ENCODE measurements at regions not wholly inside any gene's neighbourhood (a gene's known extent, or its start where the extent isn't known, plus 50 kb on each side); places are given as distances from the start of the nearest gene placed in this dataset.

DNA sequence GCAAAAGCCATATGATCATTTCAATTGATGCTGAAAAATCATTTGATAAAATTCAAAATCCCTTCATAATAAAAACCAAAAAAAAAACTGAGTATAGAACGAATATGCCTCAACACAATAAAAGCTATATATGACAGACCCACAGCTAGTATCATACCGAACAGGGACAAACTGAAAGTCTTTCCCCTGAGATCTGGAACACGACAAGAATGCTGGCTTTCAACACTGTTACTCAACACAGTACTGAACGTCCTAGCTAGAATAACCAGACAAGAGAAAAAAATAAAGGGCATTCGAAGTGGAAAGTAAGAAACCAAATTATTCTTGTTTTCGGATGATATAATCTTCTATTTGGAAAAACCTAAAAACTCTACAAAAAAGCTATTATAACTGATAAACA lies 559.9 kb downstream of the EPM2A start:
- no peak overlapping the region for H3K4me3 ChIP-seq
- H3K27me3 ChIP-seq = no peaks in the 10 kb centered on the region
- no peaks in the 10 kb centered on the region for H3K4me1 ChIP-seq
- TF ChIP-seq POLR2AphosphoS5 (IDR thresholded peaks at IDR 0.05) (no peak), POLR2A (IDR thresholded peaks at IDR 0.05) (no peak)
- TF ChIP-seq, protein P1, sequence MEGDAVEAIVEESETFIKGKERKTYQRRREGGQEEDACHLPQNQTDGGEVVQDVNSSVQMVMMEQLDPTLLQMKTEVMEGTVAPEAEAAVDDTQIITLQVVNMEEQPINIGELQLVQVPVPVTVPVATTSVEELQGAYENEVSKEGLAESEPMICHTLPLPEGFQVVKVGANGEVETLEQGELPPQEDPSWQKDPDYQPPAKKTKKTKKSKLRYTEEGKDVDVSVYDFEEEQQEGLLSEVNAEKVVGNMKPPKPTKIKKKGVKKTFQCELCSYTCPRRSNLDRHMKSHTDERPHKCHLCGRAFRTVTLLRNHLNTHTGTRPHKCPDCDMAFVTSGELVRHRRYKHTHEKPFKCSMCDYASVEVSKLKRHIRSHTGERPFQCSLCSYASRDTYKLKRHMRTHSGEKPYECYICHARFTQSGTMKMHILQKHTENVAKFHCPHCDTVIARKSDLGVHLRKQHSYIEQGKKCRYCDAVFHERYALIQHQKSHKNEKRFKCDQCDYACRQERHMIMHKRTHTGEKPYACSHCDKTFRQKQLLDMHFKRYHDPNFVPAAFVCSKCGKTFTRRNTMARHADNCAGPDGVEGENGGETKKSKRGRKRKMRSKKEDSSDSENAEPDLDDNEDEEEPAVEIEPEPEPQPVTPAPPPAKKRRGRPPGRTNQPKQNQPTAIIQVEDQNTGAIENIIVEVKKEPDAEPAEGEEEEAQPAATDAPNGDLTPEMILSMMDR (IDR thresholded peaks at IDR 0.05) = no peak
- no peak for DNase-seq
- peaks cover 0 to 17% (median 11%) of the 10 kb centered on the region in 4 donors for H3K9me3 ChIP-seq
- H3K36me3 ChIP-seq = no peaks in the 10 kb centered on the region
- WGBS, 5 donors = 77 to 90% (median 84%) methylated on average over 6 of the region's 6 CpGs
- no peak overlapping the region for H3K27ac ChIP-seq
- intact Hi-C loops (cut with DNase I; ENCODE audit: low total_unique reads) = no loop called here

DNA sequence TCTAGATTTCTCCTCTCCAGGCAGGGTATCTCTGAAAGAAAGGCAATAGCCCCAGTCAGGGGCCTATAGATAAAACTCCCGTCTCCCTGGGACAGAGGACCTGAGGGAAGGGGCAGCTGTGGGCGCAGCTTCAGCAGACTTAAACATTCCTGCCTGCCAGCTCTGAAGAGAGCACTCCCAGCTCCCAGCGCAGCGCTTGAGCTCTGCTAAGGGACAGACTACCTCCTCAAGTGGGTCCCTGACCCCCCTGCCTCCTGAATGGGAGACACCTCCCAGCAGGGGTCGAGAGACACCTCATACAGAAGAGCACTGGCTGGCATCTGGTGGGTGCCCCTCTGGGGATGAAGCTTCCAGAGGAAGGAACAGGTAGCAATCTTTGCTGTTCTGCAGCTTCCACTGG lies 556.9 kb downstream of the EPM2A start:
- Histone ChIP-seq H3K9me3 (peaks cover 0 to 17% (median 11%) of the 10 kb centered on the region in 4 donors), H3K36me3 (no peaks in the 10 kb centered on the region), H3K4me3 (no peak overlapping the region), H3K27me3 (no peaks in the 10 kb centered on the region), H3K4me1 (no peaks in the 10 kb centered on the region), H3K27ac (no peak overlapping the region)
- TF ChIP-seq POLR2AphosphoS5 (IDR thresholded peaks at IDR 0.05) = no peak
- no peak for TF ChIP-seq POLR2A (IDR thresholded peaks at IDR 0.05)
- TF ChIP-seq, protein P1 (IDR thresholded peaks at IDR 0.05) = no peak
- TF ChIP-seq EP300 (IDR thresholded peaks at IDR 0.05) = no peak
- WGBS, 5 donors = 85 to 92% (median 87%) methylated on average over 4 to 5 of the region's 5 CpGs
- intact Hi-C loops (cut with DNase I; ENCODE audit: low total_unique reads) = no loop called here
- DNase-seq = no peak

DNA sequence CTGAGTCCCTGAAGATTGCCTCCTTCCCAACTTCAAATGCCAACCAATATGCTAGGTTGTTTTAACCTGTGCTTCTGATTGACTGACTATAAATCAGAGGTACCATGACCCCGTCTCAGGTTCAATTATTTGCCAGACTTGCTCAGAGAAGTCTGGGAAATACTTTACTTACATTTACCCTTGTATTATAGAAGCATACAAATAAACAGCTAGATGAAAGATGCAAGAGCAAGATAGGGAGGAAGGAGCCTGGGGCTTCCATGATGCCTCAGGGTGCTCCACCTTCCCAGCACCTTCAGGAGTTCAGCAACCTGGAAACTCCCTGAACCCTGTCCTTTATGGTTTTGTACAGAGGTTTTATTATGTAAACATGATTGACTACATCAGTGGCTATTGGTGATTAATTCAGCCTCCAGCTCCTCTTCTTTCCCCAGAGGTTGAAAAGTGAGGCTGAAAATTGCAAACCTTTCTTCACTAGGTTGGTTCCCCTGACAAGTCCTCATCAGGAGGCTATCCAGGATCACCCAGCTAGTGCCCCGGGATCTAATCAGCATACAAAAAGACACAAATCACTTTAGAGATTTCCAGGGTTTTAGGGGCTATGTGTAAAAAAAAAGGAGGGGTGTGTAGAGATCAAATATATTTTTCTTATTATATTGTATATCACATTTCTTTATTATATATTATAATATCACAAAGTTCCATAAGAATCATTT lies 547.7 kb downstream of the EPM2A start:
- Histone ChIP-seq H3K4me3 (no peak overlapping the region), H3K27ac (no peak overlapping the region), H3K36me3 (no peaks in the 10 kb centered on the region), H3K9me3 (no peaks in the 10 kb centered on the region), H3K27me3 (no peaks in the 10 kb centered on the region), H3K4me1 (no peaks in the 10 kb centered on the region)
- no peak for TF ChIP-seq EP300 (IDR thresholded peaks at IDR 0.05)
- no peak for TF ChIP-seq POLR2AphosphoS5 (IDR thresholded peaks at IDR 0.05)
- TF ChIP-seq POLR2A (IDR thresholded peaks at IDR 0.05) = no peak
- TF ChIP-seq, protein P1 (IDR thresholded peaks at IDR 0.05) = no peak
- WGBS, 5 donors = 62 to 76% (median 68%) methylated on average over 2 of the region's 2 CpGs
- intact Hi-C loops (cut with DNase I; ENCODE audit: low total_unique reads) = no loop called here
- no peak for DNase-seq

DNA sequence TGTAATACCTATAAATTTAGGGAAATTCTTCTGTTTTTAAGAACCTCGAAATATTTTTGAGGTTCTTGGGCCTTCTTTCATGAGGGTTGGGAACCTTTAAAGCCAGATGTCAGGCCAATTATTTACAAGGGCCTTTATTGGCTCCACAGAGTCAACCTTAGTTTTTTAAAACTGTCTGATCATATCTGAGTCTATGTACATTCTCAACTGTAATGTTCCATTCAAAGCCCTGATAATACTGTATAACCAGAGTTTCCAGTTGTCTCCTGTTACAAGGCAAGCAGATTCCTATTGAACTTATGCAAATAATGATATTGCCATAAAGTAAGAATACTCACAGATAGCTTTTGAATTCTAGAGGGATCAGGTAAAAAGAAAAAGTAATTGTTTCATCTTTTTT lies 545.5 kb downstream of the EPM2A start:
- Histone ChIP-seq H3K27ac (no peak overlapping the region), H3K4me1 (no peaks in the 10 kb centered on the region), H3K4me3 (no peak overlapping the region), H3K36me3 (no peaks in the 10 kb centered on the region), H3K9me3 (no peaks in the 10 kb centered on the region), H3K27me3 (no peaks in the 10 kb centered on the region)
- no peak for DNase-seq
- 30 to 50% (median 38%) methylated on average over 1 of the region's 1 CpG for WGBS, 5 donors
- intact Hi-C loops (cut with DNase I; ENCODE audit: low total_unique reads) = no loop called here
- no peak for TF ChIP-seq EP300 (IDR thresholded peaks at IDR 0.05)
- no peak for TF ChIP-seq POLR2A (IDR thresholded peaks at IDR 0.05)
- TF ChIP-seq, protein P1 (IDR thresholded peaks at IDR 0.05) = no peak
- no peak for TF ChIP-seq POLR2AphosphoS5 (IDR thresholded peaks at IDR 0.05)
